ENCODE measurements at regions not wholly inside any gene's neighbourhood (a gene's known extent, or its start where the extent isn't known, plus 50 kb on each side); places are given as distances from the start of the nearest gene placed in this dataset.

DNA sequence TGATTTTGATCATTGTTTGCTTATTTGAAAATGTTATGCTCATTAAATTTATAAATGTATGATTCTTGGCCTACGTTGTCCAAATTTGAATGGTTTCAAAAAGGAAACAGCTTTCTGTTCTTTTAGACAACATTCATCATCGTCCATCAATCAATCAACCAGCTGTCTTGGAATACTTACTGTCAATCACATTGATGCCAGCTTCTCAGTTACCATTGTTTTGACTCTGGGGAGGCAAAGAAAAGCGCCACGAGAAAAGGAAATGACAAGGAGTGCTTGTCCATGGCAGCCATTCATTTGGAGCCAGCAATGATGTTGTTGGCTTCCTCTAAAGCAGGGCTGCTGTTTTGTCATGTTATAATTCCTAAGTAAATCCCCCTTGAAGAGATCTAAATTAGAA is 62.2 kb upstream of the TP63 start:
- Histone ChIP-seq H3K27ac (no peak overlapping the region), H3K36me3 (no peaks in the 10 kb centered on the region), H3K27me3 (no peaks in the 10 kb centered on the region), H3K9me3 (no peaks in the 10 kb centered on the region), H3K4me3 (no peak overlapping the region), H3K4me1 (no peaks in the 10 kb centered on the region)
- DNase-seq (ENCODE audit: low spot score in 2 of 2): no peak
- TF ChIP-seq, protein P1, sequence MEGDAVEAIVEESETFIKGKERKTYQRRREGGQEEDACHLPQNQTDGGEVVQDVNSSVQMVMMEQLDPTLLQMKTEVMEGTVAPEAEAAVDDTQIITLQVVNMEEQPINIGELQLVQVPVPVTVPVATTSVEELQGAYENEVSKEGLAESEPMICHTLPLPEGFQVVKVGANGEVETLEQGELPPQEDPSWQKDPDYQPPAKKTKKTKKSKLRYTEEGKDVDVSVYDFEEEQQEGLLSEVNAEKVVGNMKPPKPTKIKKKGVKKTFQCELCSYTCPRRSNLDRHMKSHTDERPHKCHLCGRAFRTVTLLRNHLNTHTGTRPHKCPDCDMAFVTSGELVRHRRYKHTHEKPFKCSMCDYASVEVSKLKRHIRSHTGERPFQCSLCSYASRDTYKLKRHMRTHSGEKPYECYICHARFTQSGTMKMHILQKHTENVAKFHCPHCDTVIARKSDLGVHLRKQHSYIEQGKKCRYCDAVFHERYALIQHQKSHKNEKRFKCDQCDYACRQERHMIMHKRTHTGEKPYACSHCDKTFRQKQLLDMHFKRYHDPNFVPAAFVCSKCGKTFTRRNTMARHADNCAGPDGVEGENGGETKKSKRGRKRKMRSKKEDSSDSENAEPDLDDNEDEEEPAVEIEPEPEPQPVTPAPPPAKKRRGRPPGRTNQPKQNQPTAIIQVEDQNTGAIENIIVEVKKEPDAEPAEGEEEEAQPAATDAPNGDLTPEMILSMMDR (IDR thresholded peaks at IDR 0.05): no peak
- intact Hi-C loops (cut with DNase I): no loop called here

DNA sequence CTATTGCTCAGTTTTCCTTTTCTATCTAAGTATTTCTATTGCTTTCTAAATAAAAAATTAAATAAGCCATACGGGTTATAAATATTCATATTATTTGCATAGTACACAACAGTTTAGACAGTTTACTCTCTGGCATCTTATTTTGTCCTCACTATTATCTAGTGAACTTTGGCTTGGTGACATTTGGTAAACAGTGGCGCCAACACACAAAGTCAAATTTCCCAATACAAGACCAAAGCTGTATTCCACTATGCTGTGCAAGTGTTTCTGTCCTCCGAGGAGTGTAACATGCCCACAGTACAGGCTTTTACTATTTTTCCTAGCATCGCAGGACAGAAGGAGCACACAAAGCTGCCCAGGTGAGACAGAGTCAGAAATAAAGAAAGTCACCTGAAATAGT is 61.7 kb upstream of the TP63 start:
- no peaks in the 10 kb centered on the region for H3K36me3 ChIP-seq
- TF ChIP-seq, protein P1 (IDR thresholded peaks at IDR 0.05): no peak
- no peak overlapping the region for H3K4me3 ChIP-seq
- H3K4me1 ChIP-seq: no peaks in the 10 kb centered on the region
- intact Hi-C loops (cut with DNase I): no loop called here
- no peaks in the 10 kb centered on the region for H3K27me3 ChIP-seq
- no peak overlapping the region for H3K27ac ChIP-seq
- DNase-seq (ENCODE audit: low spot score in 2 of 2): no peak
- no peaks in the 10 kb centered on the region for H3K9me3 ChIP-seq

DNA sequence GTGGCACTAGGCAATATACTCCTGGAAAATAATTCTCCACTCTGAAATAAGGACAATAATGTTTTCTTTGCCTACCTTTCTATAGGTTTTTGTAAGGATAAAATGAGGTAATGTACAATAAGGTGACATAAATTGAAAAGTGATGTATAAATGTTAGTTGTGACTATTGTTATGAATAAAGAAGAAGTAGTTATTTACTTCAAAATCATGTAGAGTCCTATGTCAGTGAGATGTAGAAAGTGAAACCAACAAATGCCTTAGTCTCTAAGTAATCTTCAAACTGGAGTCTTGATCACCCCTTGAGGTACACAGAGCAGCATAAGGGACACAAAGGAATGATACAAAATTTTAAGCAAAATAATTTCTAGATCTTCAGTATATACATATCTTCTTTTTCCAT is 60.3 kb upstream of the TP63 start:
- intact Hi-C loops (cut with DNase I): no loop called here
- no peaks in the 10 kb centered on the region for H3K36me3 ChIP-seq
- TF ChIP-seq, protein P1 (IDR thresholded peaks at IDR 0.05): no peak
- H3K4me3 ChIP-seq: no peak overlapping the region
- H3K27ac ChIP-seq: no peak overlapping the region
- no peaks in the 10 kb centered on the region for H3K27me3 ChIP-seq
- no peaks in the 10 kb centered on the region for H3K9me3 ChIP-seq
- no peaks in the 10 kb centered on the region for H3K4me1 ChIP-seq
- no peak for DNase-seq (ENCODE audit: low spot score in 2 of 2)

DNA sequence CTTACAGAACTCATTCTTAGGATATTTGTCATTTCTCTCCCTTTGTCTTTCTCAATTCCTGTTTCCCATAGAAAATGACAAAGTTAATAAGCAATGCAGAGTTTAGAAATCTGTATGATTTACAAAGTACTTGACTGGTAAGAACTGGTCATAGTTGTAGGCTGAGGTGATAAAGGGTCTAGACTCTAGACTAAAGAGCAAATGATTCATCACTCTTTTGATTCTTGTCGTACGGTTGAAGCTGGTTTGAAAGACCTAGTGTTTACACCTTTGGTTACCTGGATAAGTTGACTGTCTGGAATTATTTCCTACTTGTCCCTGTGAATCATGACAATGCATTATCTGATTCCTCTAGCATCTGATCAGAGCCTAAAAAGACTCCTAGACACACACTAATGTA is 58.9 kb upstream of the TP63 start:
- Histone ChIP-seq H3K9me3 (no peaks in the 10 kb centered on the region), H3K27ac (no peak overlapping the region), H3K4me3 (no peak overlapping the region), H3K27me3 (no peaks in the 10 kb centered on the region), H3K36me3 (no peaks in the 10 kb centered on the region), H3K4me1 (no peaks in the 10 kb centered on the region)
- TF ChIP-seq, protein P1 (IDR thresholded peaks at IDR 0.05): no peak
- intact Hi-C loops (cut with DNase I): no loop called here
- no peak for DNase-seq (ENCODE audit: low spot score in 2 of 2)

DNA sequence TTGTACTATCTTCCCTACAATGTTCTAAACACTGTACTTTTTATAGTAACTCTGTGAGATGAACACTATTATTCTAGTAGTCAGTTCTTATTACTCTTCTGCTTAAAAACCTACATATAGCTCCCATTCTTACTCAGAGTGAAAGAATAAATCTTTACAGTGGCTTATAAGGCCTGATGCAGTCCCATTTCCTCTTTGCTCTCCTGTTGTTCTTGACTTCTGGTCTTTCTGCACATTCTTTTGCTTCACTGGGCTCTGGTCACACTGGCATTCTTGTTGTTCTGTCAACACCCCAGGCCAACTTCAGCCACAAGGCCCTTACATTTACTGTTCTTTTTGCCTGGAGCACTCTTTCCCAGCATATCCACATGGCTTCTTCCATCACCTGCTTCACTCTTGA is 58.2 kb upstream of the TP63 start:
- no peaks in the 10 kb centered on the region for H3K27me3 ChIP-seq
- no peaks in the 10 kb centered on the region for H3K4me1 ChIP-seq
- H3K27ac ChIP-seq: no peak overlapping the region
- H3K36me3 ChIP-seq: no peaks in the 10 kb centered on the region
- DNase-seq (ENCODE audit: low spot score in 2 of 2): no peak
- intact Hi-C loops (cut with DNase I): no loop called here
- H3K4me3 ChIP-seq: no peak overlapping the region
- TF ChIP-seq, protein P1 (IDR thresholded peaks at IDR 0.05): no peak
- H3K9me3 ChIP-seq: no peaks in the 10 kb centered on the region

DNA sequence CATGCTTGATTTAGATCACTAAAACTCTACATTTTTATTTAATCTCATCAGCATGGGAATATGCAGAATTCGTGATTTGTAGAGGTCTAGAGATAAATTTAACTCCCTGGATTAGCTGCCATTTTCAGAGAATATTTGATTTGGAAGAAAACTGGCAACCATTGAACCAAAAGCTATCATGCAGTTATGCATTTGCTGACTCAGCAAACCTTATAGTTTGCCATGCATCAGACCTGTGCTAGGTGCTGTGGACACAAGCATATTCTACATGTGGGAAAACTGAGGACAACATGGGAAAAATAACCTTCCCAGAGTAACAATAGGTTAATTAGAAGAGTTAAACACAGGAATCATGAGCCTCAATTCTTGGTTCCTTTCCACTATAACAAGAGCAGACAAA is 54.7 kb upstream of the TP63 start:
- Histone ChIP-seq H3K27ac (no peak overlapping the region), H3K4me1 (no peaks in the 10 kb centered on the region), H3K36me3 (no peaks in the 10 kb centered on the region), H3K27me3 (no peaks in the 10 kb centered on the region), H3K4me3 (no peak overlapping the region), H3K9me3 (no peaks in the 10 kb centered on the region)
- no peak for DNase-seq (ENCODE audit: low spot score in 2 of 2)
- intact Hi-C loops (cut with DNase I): no loop called here
- TF ChIP-seq, protein P1 (IDR thresholded peaks at IDR 0.05): no peak
